Activated CD4-positive, alpha-beta T cell treated with anti-CD3 and anti-CD28 coated beads, Interleukin-2, amount 50 U/mL, for 48 hours (primary cell): ENCODE measurements at regions not wholly inside any gene's neighbourhood (a gene's known extent, or its start where the extent isn't known, plus 50 kb on each side); places are given as distances from the start of the nearest gene placed in this dataset.
"Not testable (repeated sequence)": the region's sequence is repeated elsewhere in the genome, so short reads cannot be mapped to it uniquely, and the experiment has no call there.

Experiments used
- DNase-seq, 2 experiments: peaks; one replicate each; pipeline ENCODE4 v3.0.0-alpha.2; 2020

DNA sequence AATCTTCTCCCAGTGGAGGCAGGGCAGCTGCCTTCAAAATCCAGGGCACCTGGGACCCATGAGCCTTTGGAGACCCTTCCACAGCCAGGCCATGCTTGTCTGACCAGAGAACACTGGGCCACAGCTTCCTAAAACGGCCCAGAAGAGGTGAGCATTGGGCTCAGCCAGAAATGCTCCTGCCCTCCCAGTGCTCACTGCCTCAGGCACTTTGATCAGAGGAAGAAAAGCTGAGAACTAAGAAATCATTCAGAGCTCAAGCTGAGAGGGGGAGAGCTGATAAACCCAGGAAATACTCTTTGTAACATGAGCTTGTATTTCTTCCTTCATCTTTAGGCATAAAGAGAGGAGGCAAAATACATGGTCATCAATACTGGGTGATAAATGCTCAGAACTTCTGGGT lies 365.5 kb upstream of the KLHL29 start:
- DNase-seq: no peak

GRCh38 chr2:23020659-23021058 lies 364.3 kb upstream of the KLHL29 start:
- no peak for DNase-seq

DNA sequence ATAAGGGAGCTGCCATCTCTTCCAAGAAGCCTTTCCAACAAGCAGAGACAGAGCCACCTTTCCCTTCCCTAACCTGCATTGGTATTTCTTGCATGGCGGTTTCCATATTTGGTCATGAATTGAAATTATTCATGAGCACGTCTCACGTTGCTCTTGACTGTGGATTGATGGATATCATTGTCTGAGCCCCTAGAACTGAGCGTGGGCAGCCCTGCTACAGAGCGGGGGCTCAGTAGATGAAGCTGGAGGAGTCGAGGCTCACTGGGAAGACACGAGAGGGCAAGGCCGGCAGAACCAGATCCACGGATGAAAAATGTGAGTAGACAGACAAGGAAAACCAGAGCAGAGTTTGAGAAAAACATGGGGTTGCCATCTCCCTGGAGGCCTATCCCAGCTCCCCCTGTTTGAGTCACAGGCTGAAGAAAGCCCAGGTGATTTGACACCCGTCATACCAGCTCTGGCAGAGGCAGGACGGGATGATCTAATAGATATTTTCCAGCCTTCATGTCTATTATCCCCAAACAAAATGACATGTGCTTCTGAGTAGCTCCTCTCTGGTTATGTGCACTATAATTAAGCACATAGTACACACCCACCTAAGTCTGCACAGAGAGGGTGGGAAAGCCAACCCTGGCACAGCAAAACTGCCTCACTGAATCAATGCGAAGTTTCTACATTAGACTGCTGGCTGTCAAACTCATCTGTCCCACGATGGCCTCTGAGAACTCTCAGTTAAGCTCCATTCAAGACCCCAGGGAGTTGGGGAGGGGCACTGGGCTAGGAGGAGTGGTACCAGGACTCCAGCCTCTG lies 363.5 kb upstream of the KLHL29 start:
- DNase-seq: no peak

DNA sequence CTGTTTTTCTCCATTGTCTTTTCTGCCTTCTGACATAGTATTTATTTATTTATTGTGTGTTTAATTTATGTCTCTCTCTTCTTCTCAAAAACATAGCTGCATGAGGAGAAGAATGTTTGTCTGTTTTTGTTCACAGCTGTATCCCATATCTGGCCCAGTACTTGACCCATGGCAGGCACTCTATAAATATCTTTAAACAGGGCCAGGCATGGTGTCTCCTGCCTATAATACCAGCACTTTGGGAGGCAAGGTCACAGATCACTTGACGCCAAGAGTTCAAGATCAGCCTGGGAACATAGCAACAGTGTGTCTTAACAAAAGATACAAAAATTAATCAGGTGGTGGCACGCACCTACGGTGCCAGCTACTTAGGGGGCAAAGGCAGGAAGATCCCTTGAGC lies 361.3 kb upstream of the KLHL29 start:
- DNase-seq: no peak

- no peak for DNase-seq
Observed at GRCh38 chr2:23026671-23027070, 358.3 kb upstream of the KLHL29 start.

GRCh38 chr2:23027396-23027795 lies 357.6 kb upstream of the KLHL29 start:
- DNase-seq: no peak

DNA sequence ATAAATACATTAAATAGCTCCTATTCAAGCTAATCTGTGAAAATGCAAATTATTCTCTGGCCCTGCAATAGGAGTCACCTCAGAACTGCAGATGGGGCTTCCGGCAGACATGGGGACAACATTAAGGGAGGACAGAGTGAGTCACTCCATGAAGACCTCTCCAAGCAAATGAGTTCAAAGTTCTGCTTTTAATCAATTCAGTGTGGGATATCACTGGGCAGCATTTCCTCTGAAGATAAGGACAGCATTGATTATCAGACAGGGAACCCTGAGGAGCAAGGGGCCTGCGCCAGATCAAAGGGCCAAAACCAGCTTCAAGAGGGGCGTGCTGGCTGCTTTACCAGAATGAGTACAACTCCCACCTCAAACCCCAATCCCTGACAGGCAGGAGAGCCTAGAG lies 356.9 kb upstream of the KLHL29 start:
- no peak for DNase-seq

- no peak for DNase-seq
Observed at GRCh38 chr2:23029111-23029510, 355.9 kb upstream of the KLHL29 start.

DNA sequence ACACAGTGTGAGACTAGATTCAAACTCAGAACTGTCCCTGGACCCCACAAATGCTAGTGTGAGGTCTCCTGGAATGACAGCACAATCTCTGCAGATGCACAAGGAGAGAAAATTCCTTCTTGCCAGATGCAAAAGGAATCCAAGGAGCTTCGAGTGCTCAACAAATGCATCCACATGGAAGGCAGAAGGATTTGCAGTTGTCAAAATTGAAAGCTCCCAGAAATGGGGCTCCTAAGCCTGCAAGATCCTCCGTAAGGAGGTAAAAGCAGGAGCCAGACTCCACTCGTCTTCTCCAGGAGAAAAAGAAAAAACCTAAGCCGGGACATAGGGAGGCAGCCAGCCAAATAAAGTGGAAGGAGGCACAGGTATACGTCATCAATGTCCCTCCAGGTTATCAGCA lies 355.0 kb upstream of the KLHL29 start:
- DNase-seq: no peak

DNA sequence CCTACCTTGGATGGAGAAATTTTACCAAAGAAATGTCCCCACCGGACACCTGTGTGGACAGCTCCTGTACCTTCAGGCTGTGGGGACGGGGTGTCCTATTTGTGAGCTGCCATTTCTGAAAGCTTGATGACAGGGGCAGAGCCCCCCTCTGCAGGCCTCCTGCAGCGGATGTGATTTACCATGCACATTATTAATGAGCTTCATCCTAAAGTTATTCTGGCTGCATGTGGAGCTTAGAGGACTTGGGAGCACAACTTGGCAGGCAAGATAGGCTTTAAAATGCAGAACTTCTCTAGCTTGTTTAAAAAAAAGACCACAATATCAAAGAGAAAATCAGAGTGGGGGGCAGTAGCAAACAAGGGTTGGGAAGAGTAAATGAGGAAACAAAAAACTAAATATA lies 350.0 kb upstream of the KLHL29 start:
- DNase-seq: no peak

- no peak for DNase-seq
Observed at GRCh38 chr2:23036629-23037028, 348.4 kb upstream of the KLHL29 start.

GRCh38 chr2:23037596-23037995 lies 347.4 kb upstream of the KLHL29 start:
- DNase-seq: no peak

- DNase-seq: no peak
Observed at GRCh38 chr2:23041443-23041842, 343.5 kb upstream of the KLHL29 start.

- DNase-seq: no peak
Observed at GRCh38 chr2:23042216-23042906, 342.6 kb upstream of the KLHL29 start.

- no peak for DNase-seq
Observed at GRCh38 chr2:23050388-23050787, 334.6 kb upstream of the KLHL29 start.

DNA sequence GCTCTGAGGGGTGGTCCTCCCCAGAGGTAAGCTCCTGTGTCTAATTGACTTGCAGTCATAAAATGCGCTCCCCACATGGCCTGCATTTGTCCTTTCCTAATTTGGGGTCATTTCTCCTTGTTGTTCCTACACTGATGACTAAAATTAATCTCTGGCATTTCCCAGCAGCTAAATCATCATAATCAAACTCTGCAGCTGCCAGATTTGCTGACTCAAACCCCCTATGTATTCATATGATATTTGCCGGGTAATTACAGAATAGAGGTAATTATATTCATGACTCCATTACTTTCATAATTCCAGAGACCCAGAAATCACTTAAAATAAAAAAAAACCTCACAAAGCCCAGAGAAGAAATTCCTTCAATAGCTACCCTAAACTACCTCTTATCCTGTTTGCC lies 331.4 kb upstream of the KLHL29 start:
- no peak for DNase-seq

DNA sequence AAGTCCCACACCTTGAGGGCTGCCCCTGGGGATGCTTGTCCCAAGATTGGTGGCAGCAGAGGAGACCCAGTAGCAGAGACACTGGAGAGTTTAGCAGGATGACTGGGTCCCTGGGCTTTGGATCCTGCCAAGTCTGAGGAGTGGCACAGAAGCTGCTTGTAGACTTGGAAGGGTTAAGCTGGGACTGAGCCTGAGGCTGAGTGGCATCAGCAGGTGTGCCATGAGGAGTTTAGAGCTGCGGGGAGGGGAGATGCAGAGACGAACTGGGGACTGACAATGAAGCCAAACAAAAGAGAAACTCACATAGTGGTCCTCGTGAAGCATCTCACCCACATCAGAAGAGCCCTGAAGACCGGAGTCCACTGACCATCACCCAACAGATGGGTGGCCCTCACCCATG lies 329.7 kb upstream of the KLHL29 start:
- DNase-seq: no peak

- DNase-seq: not testable (repeated sequence)
Observed at GRCh38 chr2:23056846-23057245, 328.1 kb upstream of the KLHL29 start.

DNA sequence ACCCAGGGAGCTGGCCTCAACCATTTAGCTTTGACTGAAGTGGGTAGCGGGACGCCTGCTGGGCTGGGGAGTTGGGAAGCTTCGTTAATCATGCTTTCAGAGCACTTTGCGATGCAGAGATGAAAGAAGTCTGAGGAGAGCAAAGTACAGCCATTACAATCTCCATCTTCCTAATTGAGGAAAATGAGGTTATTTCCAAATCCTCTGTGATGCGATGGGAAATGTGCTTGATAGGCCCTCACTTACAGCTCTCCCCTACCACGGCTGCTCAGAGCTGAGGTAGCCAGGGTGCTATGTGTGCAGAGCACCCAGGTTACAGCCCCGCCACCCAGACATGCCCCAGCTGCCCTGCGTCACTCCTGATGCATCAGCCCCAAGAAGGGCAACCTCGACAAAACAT lies 326.5 kb upstream of the KLHL29 start:
- DNase-seq: no peak

GRCh38 chr2:23065210-23065609 lies 319.8 kb upstream of the KLHL29 start:
- no peak for DNase-seq

- DNase-seq: no peak
Observed at GRCh38 chr2:23065936-23066335, 319.0 kb upstream of the KLHL29 start.

DNA sequence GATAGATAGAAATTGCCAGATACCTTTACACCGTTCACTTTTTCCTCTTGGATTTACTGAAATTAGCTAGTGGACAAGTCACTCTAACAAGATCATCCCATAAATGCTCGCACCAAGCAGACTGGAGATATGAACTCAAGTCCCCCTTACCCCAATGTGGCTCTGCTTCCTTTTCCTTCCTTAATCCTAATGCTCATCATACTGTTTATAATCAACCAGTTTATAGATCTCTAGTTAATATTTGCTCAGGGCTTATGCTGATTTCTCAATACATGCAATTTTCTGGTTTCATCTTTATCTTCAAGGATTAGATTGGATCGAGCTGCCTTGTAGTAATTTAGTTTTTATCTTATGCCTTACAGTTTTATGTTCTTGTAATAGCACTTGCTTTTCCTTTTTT lies 318.3 kb upstream of the KLHL29 start:
- no peak for DNase-seq

DNA sequence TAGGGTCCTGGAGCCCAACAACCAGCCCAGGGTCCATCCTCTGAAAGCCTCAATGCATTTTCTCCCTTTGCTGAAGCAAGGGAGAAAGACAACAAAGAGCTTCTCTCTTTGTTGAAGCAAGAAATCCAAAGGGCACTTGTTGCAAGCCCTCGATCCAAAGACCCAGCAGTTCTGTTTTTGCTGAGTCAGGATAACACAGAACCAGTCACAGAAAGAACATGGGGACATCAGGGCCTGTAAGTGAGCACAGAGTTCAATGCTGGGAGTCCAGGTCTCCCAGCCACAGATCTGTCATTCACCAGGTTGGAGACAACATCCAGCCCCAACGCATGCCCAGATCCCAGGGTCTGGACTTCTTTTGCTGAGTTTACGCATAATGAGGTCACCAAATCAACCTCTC lies 315.8 kb upstream of the KLHL29 start:
- no peak for DNase-seq

GRCh38 chr2:23069923-23070322 lies 315.1 kb upstream of the KLHL29 start:
- no peak for DNase-seq

GRCh38 chr2:23073056-23073455 lies 311.9 kb upstream of the KLHL29 start:
- DNase-seq: no peak
